Activated CD8-positive, alpha-beta memory T cell treated with anti-CD3 and anti-CD28 coated beads, Interleukin-2, amount 10 ng/mL, durations not matched to agents 7 days and 5 days (primary cell): ENCODE measurements at regions not wholly inside any gene's neighbourhood (a gene's known extent, or its start where the extent isn't known, plus 50 kb on each side); places are given as distances from the start of the nearest gene placed in this dataset.

Experiments used
- ATAC-seq: fragments of 150-1000 bp; cut with Tn5 transposase; one replicate; pipeline ENCODE4 v1.10.0; 2021; ENCODE audit warnings: moderate library complexity
- CTCF ChIA-PET: fragments of 350-600 bp; sonication (Branson Sonifier 250); formaldehyde crosslinking; loops from one replicate; lab custom pipeline; 2021; ENCODE audit warnings: antibody characterized with exemption; lab: Charles Lee
- DNase-seq: peaks from one replicate; pipeline ENCODE4 v3.0.0-alpha.2; 2020
- H3K27ac Mint-ChIP-seq: one replicate; pipeline ENCODE4 v1.8.0; 2021; ENCODE audit warnings: mild to moderate bottlenecking, mixed read lengths
- H3K27me3 Mint-ChIP-seq: one replicate; pipeline ENCODE4 v1.8.0; 2021; ENCODE audit warnings: mixed read lengths
- H3K36me3 Mint-ChIP-seq: one replicate; pipeline ENCODE4 v1.8.0; 2021; ENCODE audit warnings: mild to moderate bottlenecking, mixed read lengths
- H3K4me1 Mint-ChIP-seq: one replicate; pipeline ENCODE4 v1.8.0; 2021; ENCODE audit warnings: mixed read lengths
- H3K4me3 Mint-ChIP-seq: one replicate; pipeline ENCODE4 v1.8.0; 2021; ENCODE audit warnings: mild to moderate bottlenecking, moderate library complexity, mixed read lengths
- H3K9me3 Mint-ChIP-seq: one replicate; pipeline ENCODE4 v1.8.0; 2022; ENCODE audit warnings: low read depth, mixed read lengths

GRCh38 chr5:137567226-137567625 is 68.1 kb upstream of the SPOCK1 start:
- peaks cover 9% of the 10 kb centered on the region for H3K4me1 Mint-ChIP-seq
- DNase-seq (no peak), ATAC-seq (no peak)
- H3K36me3 Mint-ChIP-seq, result no peaks in the 10 kb centered on the region
- no peaks in the 10 kb centered on the region for H3K9me3 Mint-ChIP-seq
- CTCF ChIA-PET, result interaction anchor here (1.3 kb wide), 1 partner anchor 10 kb away, joined by 4 read pairs; no protein-coding TSS in a partner anchor
- H3K27ac Mint-ChIP-seq, result no peak overlapping the region
- peaks cover 7% of the 10 kb centered on the region for H3K27me3 Mint-ChIP-seq
- H3K4me3 Mint-ChIP-seq, result no peak overlapping the region

GRCh38 chr5:137566780-137567179 is 67.7 kb upstream of the SPOCK1 start:
- Mint-ChIP-seq H3K9me3 (no peaks in the 10 kb centered on the region), H3K27me3 (peaks cover 7% of the 10 kb centered on the region), H3K36me3 (no peaks in the 10 kb centered on the region), H3K4me1 (peaks cover 9% of the 10 kb centered on the region), H3K4me3 (no peak overlapping the region), H3K27ac (no peak overlapping the region)
- ATAC-seq (no peak), DNase-seq (no peak)
- CTCF ChIA-PET, result interaction anchor here (1.3 kb wide), 1 partner anchor 10 kb away, joined by 4 read pairs; no protein-coding TSS in a partner anchor

DNA sequence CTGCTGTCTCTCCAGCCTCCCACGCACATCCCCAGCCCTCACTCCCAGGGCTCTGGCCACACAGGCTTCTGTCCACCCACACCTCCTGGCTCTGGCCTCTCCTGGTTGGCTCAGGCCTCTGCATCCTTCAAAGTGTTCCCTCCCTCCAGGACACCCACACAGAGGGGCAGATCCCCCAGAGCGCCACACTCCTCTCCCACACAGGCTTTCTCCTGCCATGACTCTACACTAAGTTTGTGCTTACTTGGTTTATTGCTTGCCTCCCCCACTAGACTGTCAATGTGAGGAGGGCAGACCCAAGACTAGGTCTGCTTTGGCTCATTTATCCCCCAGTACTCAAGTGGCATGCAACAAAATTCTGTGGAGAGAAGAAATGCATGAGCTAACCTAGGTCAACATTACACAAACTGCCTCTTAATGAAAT is 67.0 kb upstream of the SPOCK1 start:
- CTCF ChIA-PET, result no interaction called here
- Mint-ChIP-seq H3K36me3 (no peaks in the 10 kb centered on the region), H3K4me1 (peaks cover 9% of the 10 kb centered on the region), H3K4me3 (no peak overlapping the region), H3K27me3 (peaks cover 9% of the 10 kb centered on the region), H3K9me3 (no peaks in the 10 kb centered on the region), H3K27ac (no peak overlapping the region)
- no peak for ATAC-seq
- no peak for DNase-seq

DNA sequence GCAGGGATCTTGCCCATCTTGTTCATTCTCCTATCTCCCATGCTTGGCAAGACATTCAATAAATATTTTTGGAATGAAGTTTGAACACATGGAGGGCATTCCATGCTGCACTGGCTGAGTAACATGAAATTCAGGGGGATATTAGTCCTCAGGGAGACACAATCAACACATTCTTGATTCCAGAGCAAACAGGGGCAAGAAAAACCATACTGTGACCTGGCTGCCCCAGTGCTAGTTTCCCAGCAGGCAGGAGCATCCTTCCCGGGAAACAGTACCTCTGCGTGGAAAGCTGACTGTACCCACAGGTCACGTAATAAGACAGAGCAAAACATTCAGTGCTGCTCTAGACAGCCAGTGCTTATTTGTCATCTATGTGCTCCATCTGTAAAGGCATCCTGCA is 66.3 kb upstream of the SPOCK1 start:
- Mint-ChIP-seq H3K4me1 (peaks cover 9% of the 10 kb centered on the region), H3K4me3 (no peak overlapping the region), H3K9me3 (no peaks in the 10 kb centered on the region), H3K36me3 (no peaks in the 10 kb centered on the region), H3K27ac (no peak overlapping the region), H3K27me3 (peaks cover 12% of the 10 kb centered on the region)
- DNase-seq, result no peak
- ATAC-seq, result no peak
- CTCF ChIA-PET, result no interaction called here

GRCh38 chr5:137564398-137564961 is 65.4 kb upstream of the SPOCK1 start:
- Mint-ChIP-seq H3K4me3 (no peak overlapping the region), H3K36me3 (no peaks in the 10 kb centered on the region), H3K4me1 (peaks cover 9% of the 10 kb centered on the region), H3K9me3 (no peaks in the 10 kb centered on the region), H3K27me3 (peaks cover 13% of the 10 kb centered on the region), H3K27ac (no peak overlapping the region)
- CTCF ChIA-PET, result no interaction called here
- ATAC-seq, result no peak
- no peak for DNase-seq

GRCh38 chr5:137563646-137564397 is 64.7 kb upstream of the SPOCK1 start:
- Mint-ChIP-seq H3K27me3 (peaks cover 16% of the 10 kb centered on the region), H3K27ac (no peak overlapping the region), H3K4me1 (peaks cover 9% of the 10 kb centered on the region), H3K4me3 (no peak overlapping the region), H3K9me3 (no peaks in the 10 kb centered on the region), H3K36me3 (no peaks in the 10 kb centered on the region)
- no peak for ATAC-seq
- DNase-seq, result no peak
- CTCF ChIA-PET, result no interaction called here

- no peak overlapping the region for H3K4me3 Mint-ChIP-seq
- no peak overlapping the region for H3K27ac Mint-ChIP-seq
- H3K4me1 Mint-ChIP-seq, result peaks cover 9% of the 10 kb centered on the region
- H3K36me3 Mint-ChIP-seq, result no peaks in the 10 kb centered on the region
- DNase-seq (no peak), ATAC-seq (no peak)
- H3K9me3 Mint-ChIP-seq, result no peaks in the 10 kb centered on the region
- CTCF ChIA-PET, result no interaction called here
- H3K27me3 Mint-ChIP-seq, result peaks cover 16% of the 10 kb centered on the region
Observed at GRCh38 chr5:137563301-137563645, 64.1 kb upstream of the SPOCK1 start.

DNA sequence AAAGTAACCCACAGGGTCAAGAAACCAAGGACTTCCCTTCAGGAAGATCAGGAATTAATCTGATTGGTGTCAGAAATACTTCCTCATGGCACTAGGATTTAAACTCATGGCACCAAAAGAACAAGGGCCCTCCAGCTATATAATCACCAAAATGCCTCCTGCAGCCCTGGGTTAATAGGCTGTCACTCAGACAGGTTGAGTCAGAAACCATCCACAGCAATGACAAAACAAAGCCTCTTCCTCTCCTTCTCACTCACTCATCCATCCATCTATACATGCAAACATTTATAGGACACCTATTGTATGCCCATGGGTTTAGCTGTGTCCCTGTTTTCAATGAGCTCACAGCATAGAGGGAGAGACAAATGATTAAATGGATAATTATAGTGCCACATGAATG is 62.5 kb upstream of the SPOCK1 start:
- DNase-seq (no peak), ATAC-seq (no peak)
- Mint-ChIP-seq H3K36me3 (no peaks in the 10 kb centered on the region), H3K4me3 (no peak overlapping the region), H3K4me1 (peaks cover 9% of the 10 kb centered on the region), H3K9me3 (no peaks in the 10 kb centered on the region), H3K27ac (no peak overlapping the region), H3K27me3 (peaks cover 16% of the 10 kb centered on the region)
- CTCF ChIA-PET, result no interaction called here

DNA sequence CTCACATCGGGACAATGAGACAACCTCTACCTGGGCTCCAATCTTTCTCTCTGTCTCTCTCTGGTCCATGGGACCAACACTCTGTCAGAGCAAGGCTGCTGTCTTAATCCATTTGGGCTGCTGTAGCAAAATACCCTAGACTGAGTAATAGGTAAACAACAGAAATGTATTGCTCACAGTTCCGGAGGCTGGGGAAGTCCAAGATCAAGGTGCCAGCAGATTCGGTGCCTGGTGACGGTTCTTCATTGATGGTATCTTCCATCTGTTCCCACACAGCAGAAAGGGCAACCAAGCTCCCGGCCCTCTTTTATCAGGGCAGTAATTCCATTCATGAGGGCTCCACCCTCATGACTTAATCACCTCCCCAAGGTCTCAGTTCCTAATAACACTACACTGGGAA is 61.3 kb upstream of the SPOCK1 start:
- CTCF ChIA-PET, result no interaction called here
- Mint-ChIP-seq H3K4me3 (no peak overlapping the region), H3K27ac (no peak overlapping the region), H3K27me3 (peaks cover 14% of the 10 kb centered on the region), H3K4me1 (peaks cover 9% of the 10 kb centered on the region), H3K9me3 (no peaks in the 10 kb centered on the region), H3K36me3 (no peaks in the 10 kb centered on the region)
- DNase-seq (no peak), ATAC-seq (no peak)
